ENCODE measurements at regions not wholly inside any gene's neighbourhood (a gene's known extent, or its start where the extent isn't known, plus 50 kb on each side); places are given as distances from the start of the nearest gene placed in this dataset.

DNA sequence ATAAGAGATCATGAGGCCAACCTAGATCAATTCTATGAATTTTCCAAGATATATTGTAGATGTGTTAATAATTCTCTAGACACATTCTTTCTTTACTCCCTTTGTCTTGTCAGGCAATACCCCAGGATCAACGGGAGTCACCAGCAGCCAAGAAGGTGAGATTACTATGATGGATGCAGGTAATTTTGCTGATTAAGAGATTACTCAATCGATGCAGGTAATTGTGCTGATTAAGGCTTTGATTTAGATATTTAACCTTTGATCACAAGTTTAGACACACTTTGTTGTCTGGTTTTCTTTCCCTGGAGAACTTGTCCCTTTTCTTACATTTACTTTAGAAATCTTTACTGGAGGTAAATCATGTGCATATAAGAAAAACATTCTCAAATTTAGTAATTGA, 134.3 kb upstream of the CNTN1 start:
- no peak for DNase-seq

DNA sequence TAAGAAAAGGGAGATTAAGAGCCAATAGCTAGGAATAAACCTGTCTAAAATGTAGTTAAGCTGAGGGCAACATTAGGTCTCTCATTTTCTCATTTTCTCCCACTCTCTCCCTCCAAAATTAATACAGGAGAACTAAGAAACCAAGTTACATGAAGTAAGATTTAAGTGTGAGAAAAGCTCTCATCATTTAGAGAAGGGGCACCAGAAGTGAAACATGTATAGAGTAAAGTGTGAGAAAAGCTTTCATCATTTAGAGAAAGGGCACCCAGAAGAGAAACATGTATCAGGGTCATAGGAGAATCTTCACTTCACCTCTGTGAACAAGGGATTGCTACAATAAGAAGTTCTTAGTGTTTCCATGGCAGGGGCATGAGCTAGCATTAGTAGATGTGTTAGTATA, 132.4 kb upstream of the CNTN1 start:
- DNase-seq = no peak

DNA sequence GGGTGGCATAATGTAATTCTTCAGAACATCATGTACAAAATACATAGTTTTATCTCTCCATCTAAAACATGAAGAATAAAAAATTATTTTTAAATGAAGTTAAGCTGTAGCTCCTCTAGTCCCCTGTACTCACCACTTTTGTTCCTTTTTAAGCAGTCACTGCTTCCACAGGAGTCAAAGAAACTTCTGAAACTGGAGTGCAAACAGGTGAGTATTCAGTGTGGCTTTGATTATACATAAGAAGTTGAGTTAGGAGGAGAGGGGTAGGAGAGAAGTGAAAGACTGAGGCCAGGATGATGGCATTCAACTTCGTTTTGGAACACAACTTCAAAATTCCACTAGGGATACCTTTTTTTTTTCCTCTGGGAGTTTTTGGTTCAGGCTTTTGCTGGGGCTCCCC, 131.4 kb upstream of the CNTN1 start:
- no peak for DNase-seq

DNA sequence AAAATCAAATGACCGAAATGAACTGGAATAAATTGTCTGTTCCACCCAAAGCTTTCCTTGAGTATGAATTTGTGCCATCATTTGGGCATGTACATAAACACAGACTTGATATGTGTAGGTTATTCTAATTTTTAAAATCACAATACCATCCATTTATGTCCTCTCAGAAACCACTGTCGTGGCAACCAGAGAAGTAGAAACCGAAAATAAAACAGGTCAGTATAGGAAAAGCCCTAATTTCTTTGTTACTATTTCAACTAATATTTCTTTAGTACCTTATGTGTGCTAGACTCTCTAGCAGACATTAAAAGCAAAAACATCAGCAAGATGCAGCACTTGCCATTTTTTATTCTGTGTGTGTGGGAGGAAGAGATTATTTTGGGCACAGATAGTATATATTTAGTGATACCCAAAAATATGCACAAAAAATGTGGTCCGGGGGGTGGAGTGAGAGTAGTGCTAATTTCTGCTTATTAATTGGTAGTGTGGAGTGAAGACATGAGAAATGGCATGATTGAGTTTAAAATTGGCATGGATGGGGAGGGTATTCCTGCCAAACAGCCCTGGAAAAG, 130.8 kb upstream of the CNTN1 start:
- no peak for DNase-seq

DNA sequence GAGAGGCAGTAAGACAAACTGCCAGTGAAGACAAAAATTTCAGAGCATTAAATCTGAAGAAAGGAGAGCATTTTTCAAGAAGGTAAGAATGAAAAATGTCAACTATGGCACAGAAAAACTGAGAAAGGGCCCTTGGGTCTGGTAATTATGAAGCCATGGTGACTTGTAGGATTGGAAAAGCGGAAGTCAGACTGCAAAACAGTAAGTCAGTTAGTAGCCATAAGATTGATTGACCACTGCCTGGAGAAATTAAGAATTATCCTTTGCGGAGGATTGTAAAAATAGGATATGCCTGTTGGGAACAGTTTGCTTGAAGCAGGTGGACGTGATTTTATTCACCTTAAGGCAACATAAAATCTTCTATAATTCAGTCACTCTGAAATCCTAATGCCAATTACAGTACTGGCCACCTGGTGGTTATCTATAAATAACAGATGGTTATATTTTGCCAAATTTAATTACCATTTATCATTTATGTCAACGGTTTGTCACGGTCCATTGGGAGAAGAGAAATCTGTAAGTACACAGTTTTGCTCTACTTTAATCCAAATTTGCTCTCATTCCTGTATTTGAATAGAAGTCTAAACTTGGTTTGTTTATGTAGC, 127.1 kb upstream of the CNTN1 start:
- DNase-seq = no peak

DNA sequence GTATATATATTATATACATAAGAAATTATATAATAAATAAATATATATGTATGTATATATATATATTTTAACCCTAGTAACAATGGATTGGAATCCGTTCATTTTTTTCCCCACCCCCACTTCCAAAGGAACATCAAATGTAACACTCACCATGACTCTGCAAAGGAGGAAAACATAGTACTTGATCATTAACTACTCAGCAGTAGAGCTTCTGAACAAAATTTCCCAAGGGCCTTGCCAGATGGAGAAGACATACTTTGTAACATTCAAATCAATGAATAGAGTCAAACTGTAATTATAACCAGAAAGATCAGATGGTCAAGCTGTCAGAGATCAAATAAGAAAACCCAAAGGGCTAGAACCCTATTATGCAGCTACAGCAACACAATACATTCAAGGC, 126.0 kb upstream of the CNTN1 start:
- DNase-seq = no peak

DNA sequence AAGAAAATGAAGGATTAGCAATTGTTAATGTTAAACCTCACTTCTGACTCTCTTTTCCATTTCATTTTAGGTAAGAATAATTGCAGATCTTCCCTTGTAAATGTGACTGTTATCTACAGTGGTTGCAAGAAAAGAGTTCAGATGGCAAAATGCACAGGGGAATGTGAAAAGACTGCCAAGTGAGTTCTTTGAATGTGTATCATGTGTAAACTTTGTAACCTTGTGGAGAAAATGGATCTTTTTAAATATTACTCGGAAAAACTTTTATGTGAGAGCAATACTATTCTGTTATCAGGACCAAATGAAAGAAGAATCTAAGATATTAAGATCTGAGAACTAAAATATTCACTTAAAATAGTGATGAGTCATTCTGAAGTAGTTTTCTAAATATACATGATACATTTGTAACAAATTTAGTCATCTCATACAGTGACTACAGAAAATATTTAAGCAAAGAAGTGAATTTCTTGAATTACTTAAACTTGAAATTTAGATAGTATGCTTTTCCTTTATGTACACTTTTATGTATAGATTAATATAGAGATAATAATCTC, 122.5 kb upstream of the CNTN1 start:
- peak; percentile 9 for DNase-seq

DNA sequence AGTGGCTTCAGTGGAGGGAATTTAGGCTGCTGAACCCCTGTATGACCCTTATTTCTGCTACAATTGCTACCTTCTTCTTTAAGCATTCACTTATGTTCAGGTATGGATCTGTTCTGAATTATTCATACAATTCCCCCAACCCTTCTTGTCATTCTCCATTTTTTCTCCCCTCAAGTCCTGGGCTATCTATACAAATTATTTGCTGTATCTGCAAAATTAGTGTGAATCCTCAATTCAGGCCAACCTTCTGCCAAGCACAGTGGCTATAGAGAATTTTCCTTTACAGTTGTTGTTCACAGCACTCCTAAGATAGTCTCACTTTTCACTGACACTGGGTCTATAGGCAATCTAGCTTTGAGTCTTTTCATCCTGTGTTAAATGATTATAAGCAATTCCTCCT, 119.2 kb upstream of the CNTN1 start:
- DNase-seq = no peak

DNA sequence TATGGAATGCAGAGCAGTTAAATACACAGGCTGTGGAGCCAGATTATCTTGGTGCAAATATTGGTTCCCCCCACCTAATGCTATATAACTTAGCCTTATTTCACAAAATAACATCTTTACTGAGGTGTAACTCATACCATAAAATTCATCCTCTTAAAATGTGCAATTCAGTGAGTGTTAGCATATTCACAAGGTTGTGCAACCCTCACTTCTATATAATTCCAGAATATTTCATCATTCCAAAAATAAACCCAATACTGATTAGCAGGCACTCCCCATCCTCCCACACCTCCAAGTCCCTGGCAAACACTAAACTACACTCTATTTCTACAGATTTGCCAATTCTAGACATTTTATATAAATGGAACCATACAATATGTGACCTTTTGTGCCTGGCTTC, 116.3 kb upstream of the CNTN1 start:
- DNase-seq = no peak

DNA sequence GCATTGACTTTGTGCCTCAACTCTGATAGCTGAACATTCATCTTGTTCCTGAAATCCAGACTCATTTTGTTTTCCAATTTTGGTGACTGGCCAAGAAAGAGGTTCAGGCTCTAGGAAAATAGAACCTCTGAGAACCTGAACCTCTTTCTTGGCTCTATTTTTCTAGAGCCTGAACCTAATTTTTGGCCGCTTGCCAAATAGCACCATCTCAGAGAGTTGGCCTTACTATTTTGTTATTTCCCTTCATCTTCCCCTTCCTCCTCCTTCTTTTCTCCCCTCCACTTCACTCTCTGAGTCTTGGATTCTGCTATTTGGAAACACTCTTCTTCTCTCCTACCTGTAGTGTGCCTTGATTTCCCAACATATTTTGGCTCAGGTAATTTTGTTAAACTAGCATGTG, 114.4 kb upstream of the CNTN1 start:
- no peak for DNase-seq

DNA sequence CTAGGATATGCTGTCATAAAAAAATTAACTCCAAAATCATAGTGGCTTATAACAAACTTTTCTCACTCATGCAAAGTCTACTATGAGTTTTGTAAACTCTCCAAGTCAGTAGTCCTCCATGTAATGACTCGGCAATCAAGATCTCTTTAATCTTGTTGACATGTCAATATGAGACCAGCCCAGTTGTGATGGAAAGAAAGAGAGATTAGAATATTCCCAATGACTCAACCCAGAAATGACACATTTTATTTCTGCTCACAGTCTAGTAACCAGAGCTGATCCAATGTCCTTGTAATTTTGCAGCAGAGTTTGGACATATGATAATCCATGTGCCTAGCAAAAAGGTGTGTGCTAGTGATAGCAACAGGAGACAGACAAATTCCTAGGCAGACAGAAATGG, 112.6 kb upstream of the CNTN1 start:
- no peak for DNase-seq

DNA sequence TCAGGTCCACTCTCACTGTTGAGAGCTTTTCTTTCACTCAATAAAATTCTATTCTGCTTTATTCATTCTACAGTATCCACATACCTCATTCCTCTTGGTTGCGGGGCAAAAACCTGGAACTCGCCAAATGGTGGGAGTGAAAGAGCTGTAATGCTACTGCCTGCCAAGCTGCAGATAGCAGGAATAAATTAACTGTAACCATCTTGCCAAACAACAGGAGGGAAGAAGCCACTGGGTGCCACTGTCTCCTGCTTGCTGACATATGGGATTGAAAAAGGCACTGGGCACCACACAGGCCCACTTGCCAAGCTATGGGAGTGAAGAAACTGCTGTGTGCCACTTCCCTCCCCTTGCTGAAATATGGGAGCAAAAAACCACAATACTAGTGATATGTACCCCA, 111.9 kb upstream of the CNTN1 start:
- no peak for DNase-seq

DNA sequence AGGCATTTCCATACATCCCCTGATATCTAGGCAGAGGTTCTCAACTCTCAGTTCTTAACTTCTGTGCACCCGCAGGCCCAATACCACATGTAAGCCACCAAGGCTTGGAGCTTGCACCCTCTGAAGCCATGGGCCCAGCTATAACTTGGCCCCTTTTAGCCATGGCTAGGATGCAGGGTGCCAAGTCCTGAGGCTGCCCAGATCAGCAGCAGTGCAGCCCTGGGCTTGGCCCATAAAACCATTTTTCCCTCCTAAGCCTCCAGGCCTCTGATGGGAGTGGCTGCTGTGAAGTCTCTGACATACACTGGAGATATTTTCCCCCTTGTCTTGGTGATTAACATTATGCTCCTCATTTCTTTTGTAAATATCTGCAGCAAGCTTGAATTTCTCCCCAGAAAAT, 110.3 kb upstream of the CNTN1 start:
- DNase-seq = no peak

DNA sequence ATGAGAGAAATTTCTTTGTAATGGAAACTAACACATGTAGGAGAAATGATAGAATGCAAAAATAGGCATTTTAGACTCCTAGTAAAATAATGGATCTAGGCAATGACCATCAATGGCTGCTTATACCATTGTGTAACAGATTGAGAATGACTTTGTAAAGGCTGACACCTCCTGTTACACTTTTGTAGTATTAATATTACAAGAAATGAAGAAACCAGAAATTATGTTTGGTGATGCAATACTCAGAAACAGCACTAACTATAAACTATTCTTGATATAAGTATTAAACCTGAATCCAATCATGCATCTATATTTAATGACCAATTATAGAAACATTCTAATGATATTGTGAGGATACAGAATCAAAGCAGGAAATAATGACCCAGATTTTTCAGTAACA, 108.5 kb upstream of the CNTN1 start:
- no peak for DNase-seq

DNA sequence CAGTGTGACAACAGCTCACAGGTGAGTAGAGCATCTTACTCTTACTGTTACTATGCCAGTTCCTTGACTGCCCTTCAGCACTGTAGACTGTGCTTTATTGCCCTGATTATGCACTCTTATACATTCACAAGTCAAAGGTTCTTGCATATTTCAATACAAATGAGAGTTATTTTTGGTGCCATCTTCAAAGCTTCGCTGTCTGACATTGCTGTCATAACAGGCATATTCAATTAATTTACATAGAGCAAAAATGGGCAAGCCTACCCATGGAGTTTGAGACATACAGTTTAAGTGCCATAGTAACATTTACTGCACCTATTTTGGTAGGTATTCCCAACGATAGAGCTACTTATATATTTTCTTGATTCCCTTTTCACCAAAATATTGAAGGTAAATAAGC, 107.5 kb upstream of the CNTN1 start:
- DNase-seq = no peak

DNA sequence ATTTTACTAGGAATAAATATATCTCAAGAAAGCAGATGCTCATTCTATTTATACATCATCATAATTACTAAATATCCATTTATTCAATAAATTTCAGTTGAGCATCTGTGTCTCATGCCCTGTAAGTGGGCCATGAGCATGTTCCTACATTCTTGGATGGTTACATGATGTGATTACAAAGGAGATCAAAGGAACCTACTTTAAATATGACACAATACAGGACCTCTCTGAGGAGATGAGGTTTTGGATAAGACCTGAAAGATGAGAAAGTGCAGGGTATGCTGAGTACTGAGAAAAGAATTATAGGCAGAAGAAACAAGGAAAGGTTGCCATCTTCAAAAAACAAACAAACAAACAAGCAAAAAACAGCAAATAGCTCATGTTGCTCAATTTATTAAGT, 105.4 kb upstream of the CNTN1 start:
- no peak for DNase-seq

DNA sequence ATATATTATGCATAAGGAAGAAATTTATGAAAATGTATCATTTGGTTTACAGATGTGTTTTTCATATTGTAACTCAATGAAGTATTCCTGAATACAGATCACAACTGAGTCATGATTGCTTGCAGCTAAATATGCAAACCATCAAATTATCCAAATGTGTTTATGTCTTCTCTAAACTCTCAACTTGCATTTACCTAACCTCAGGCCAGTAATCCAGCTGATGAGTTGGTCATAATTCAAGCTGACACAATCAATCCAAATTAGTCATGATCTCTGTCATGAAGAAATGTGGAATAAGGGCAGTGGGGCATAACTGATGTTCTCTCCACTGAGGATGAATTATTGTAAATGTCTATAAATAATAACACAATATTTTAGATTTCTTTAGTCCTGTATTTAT, 104.8 kb upstream of the CNTN1 start:
- no peak for DNase-seq

DNA sequence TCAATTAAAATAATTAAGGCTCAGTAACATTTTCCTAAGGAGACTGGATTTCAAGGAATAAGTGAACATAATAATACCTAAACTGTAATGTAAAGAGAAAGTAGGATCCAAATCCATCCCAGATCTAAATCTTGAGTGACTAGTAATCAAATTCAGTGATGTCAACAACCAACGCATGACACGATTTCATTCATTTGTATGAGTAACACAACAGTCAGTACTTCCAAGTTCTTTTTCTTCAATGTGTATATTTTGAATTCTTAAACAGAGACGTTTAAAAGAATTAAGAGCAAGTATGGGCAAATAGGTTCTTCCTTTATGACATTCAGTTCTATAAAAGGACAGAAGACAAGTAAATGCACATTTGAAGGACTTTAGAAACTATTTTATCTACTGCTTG, 104.3 kb upstream of the CNTN1 start:
- no peak for DNase-seq

DNA sequence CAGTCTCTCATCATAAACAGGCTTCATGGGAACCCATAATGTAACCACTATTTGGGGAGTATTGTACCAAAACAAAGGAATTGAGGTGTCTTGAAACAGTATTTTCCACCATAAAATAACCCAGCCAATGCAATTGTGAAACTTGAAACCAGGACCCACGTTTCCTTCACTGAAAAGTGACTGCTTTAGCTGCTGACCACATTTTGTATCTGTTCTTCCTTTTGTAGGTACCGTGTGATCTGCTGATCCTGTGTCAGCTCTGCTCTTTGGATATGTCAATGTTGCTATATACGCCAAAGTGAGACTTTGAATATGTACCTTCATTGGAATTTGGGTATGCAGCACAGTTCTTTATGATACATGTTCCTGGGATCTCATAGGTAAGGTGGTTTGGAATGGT, 95.1 kb upstream of the CNTN1 start:
- no peak for DNase-seq

DNA sequence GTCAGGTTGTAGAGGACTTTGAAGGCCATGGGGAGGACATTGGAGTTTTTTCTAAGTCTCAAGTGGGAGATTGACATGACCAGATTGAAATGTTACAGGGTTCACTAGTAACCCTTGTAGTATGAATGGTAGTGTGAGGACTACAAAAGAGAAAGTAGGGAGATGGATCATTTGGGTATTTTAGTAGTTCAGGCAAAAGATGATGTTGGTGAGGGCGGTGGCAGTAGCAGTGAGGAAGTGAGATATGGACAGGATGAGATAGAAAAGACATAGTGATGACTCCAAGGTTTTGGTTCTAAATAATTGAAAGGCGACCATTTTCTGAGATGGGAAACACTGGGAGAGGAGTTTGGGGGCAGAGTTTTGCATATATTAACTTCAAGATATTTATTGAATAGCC, 94.2 kb upstream of the CNTN1 start:
- no peak for DNase-seq

DNA sequence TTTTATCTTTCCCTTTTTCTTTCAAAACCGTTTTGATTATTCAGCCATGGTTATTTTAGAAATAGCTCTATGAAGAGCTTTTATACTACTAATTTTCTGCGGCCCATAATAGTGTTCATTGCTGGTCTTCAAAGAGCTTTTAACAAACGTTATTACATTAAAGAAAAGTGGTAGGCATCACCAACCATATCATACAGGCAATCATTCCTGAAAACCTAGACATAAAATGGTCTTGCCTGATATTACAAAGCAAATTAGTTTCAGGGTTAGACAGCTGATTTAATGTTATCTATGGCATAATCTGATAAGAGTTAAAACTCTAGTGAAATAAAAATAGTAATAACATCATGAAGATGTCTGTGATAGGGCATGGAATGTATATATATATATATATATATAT, 89.7 kb upstream of the CNTN1 start:
- no peak for DNase-seq

DNA sequence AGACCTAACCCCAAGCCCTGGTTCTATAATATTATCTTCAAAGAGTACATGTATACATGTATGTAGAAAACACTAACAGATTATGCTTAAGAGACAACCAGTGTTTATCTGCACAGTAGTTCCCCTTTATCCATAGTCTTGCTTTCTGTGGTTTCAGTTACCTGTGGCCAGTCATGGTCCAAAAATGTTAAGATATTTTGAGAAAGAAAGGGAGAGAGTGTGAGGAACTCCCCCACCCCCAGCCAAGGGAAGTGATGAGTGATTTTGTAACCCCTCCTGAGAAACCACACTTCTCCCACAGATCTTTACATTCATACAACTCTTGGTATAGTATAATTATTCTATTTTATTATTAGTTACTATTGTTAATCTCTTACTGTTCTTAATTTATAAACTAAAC, 77.3 kb upstream of the CNTN1 start:
- no peak for DNase-seq

DNA sequence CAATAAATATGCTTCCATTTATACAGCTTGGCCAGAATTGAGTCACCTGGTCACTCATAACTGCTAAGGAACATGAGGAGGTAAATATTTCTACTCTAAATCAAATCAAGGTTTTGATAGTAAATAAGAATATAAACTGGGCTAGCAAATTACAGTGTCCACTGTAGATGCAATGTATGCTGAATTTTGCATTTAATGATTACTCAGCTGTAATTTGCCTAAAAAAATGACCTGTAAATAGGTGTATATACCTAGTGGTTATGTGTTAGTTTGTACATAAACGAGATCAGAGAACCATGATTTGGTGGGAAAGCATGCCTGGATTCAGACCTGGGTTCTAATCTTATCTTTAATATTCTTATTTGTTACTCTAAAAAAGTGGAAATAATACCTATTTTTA, 76.6 kb upstream of the CNTN1 start:
- DNase-seq = no peak

DNA sequence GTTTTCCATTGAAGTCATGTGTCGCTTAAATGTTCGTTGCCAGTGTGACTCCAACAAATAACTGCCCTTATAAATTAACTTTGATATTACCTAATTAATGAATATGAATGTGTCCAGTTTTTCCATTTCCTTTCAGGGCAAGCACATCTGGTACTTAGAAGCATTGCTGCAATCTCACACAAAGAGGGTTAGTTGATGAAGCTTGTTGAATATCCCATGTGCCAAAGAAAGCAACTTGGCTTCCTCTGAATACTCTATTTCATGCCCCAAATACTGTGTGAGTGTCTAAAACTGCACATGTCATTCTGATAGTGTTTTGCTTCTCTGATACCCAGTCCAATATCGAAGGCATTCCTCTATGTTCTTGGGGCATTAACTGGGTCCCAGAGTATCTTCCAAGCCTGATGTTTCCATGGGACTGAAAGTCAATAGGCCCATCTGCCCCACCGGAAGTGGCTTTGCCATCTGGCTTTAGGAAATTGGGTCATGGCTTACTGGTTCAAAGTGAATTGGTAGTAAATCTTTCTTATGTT, 75.8 kb upstream of the CNTN1 start:
- no peak for DNase-seq

DNA sequence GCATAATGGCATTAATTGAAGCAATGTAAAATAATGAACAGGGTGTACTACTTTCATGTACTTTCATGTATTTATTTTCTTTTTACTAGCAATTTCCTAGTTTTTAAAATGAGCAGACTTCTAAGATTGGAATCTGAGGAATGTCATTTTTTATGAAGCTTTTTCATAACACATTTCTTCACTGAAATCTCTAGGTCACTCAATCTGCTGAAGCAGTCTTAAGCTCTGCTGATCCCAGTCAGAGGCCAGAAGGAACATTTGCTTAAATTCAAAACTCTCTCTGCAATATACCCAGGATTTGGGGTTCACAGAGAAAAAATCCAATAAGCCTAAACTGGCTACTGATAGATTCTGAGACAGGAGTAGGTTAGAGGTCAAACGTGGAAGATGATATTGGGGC, 73.6 kb upstream of the CNTN1 start:
- peak; percentile 2 for DNase-seq
